Mucosa of stomach (tissue), 1 donor: ENCODE measurements at regions not wholly inside any gene's neighbourhood (a gene's known extent, or its start where the extent isn't known, plus 50 kb on each side); places are given as distances from the start of the nearest gene placed in this dataset.
"Not testable (repeated sequence)": the region's sequence is repeated elsewhere in the genome, so short reads cannot be mapped to it uniquely, and the experiment has no call there.

Experiments
- H3K27me3 ChIP-seq: one replicate; pipeline ENCODE4 v1.7.0; 2013; ENCODE audit warnings: mild to moderate bottlenecking, low read length; ENCODE audit not compliant: control insufficient read depth, insufficient read depth
- H3K36me3 ChIP-seq: one replicate; pipeline ENCODE4 v1.7.0; 2013; ENCODE audit warnings: low read length; ENCODE audit not compliant: control insufficient read depth, insufficient read depth
- H3K4me1 ChIP-seq: one replicate; pipeline ENCODE4 v1.7.0; 2013; ENCODE audit warnings: mild to moderate bottlenecking, low read length; ENCODE audit not compliant: control insufficient read depth, insufficient read depth
- H3K4me3 ChIP-seq: one replicate; pipeline ENCODE4 v1.7.0; 2013; ENCODE audit warnings: low read length
- H3K9ac ChIP-seq: one replicate; pipeline ENCODE4 v1.7.0; 2013; ENCODE audit warnings: mild to moderate bottlenecking, low read length, moderate library complexity
- H3K9me3 ChIP-seq: one replicate; pipeline ENCODE4 v1.7.0; 2013; ENCODE audit warnings: mild to moderate bottlenecking, low read length, moderate library complexity; ENCODE audit not compliant: control insufficient read depth
- donor health status: Pancreatic carcinoma.

DNA sequence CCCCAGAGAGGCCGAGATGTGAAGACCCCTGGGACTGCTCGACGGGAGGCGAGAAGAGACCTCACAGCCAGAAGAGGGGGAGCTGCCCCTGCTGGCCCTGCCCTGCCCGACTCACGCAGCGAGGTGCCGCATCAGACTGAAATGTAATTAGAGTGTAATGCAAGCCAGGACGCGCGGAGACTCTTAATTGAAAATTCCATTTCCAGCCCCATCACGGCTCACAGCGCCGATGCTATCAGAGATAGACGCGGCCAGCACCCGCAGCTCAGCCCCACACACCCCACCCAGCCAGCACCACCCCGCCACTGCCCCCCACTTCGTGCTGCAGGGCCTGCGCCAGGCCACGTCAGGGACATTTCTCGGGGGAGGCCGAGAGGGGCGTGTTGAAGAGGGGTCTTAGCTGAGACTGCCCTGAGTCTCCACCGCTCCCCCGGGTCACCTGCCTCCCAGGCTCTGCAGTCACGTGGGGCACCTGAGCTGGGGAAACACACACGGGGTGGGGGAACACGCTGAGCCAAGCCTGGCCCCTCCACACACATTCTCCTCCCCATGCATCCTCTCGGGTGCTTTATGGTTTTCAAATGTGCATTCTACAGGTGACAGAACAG, 78.1 kb downstream of the TEX51 start:
- Histone ChIP-seq H3K36me3 (no peaks in the 10 kb centered on the region), H3K4me3 (no peak overlapping the region), H3K4me1 (peaks cover 7% of the 10 kb centered on the region), H3K27me3 (peaks cover 10% of the 10 kb centered on the region), H3K9ac (no peak overlapping the region), H3K9me3 (no peaks in the 10 kb centered on the region)

DNA sequence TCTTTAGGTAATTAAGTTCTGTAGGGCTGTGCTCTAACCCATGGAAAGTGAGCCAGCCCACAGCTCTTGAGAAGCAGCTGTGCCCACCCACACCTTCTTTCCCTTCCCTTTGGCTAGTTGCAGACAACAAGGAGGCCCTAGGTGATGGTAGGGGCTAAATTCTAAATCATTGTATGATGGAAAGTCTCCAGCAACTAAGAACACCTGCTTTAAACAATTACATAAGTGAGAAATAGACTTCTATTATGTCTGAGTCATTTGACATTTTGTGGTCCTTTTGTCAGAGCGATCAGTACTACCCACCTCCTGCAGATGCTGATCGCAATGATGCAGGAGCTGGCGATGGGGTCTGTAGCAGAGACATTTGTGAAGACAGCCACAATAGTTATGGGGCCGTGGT, 79.6 kb downstream of the TEX51 start:
- Histone ChIP-seq H3K4me1 (no peaks in the 10 kb centered on the region), H3K36me3 (no peaks in the 10 kb centered on the region), H3K4me3 (no peak overlapping the region), H3K9me3 (no peaks in the 10 kb centered on the region), H3K9ac (no peak overlapping the region), H3K27me3 (peaks cover 3% of the 10 kb centered on the region)

DNA sequence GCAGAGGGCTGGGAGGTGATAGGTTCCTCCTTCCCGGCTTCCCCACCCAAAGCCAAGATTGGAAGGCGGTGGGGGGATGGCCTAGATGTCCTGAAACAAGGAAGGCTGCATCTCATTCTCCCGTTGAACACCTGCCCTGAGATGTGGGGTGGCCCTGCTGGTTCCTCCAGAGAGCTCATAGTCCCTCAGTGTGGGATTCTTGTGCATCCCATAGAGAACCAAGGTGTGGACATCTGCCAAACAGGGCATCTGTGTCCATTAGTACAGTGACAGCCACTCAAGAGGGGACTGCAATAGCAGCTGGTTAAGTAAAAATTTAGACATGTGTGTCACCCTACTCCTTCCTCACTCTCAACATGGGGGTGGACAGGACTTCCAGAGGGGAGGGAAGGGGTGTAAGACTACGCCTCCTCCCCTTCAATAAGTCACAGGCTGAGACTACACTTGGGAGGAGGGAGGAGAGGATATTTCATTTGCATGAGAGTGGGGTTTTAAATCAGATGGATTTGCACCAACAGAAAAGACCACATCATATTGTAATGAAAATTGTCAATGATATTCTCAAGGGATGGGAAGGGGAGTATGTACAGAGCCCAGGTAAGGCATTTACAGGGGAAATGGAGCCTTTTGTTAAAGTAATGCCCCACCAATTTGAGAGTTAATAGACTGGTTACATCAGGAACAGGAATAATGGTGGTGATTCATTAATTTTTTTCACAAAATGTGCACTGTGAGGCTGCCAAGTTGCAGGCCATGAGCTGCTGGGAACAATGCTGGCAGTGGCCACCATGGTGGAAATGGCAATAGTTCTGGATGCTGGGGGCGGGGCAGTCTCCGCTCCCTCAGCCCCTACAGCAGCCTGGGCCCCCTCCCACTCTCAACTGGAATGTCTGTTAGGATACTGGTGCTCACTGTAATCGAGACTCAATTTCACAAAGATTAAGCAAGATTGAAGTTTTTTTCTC, 80.6 kb downstream of the TEX51 start:
- H3K27me3 ChIP-seq, result peaks cover 3% of the 10 kb centered on the region
- no peaks in the 10 kb centered on the region for H3K4me1 ChIP-seq
- H3K9me3 ChIP-seq, result no peaks in the 10 kb centered on the region
- H3K9ac ChIP-seq, result no peak overlapping the region
- no peak overlapping the region for H3K4me3 ChIP-seq
- no peaks in the 10 kb centered on the region for H3K36me3 ChIP-seq

DNA sequence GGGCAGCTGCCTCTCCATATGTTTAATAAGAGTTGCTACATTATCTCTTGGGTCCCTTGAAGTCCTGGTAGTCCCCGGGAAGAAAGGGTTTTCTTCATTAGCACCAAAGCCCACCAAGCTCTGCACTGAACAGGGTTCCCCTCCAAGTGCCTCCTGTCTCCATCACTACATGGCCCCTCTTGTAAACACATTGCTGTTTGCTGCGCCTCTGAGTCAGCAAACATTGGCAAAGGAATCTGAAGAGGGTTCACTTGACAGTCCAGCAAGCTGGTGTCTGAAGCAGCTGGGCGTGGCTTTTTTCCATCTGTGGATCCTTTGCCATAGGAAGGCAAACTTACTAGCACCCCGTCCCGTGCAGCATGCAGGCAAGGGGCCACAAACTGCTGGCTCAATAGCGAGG, 82.8 kb downstream of the TEX51 start:
- no peaks in the 10 kb centered on the region for H3K9me3 ChIP-seq

DNA sequence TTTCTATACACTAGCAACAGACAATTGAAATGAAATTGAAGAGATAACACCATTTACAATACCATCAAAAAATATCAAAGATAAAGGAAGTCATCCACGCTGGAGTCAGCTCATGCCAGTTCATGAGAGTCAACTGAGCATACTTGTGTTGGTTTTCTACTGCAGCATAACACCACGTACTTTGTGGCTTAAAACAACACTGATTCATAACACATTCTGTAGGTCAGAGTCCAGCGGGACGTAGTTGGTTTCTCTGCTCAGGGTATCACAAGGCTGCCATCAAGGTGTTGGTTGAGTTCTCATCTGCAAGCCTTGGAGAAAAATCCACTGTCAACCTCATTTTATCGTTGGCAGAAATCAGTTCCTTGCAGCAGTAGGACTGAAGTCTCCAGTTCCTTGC, 84.2 kb downstream of the TEX51 start:
- Histone ChIP-seq H3K4me3 (no peak overlapping the region), H3K9me3 (no peaks in the 10 kb centered on the region)

More for the DNA sequence above, 82.8 kb downstream of the TEX51 start:
- H3K9ac ChIP-seq, result no peak overlapping the region
- H3K27me3 ChIP-seq, result peaks cover 3% of the 10 kb centered on the region
- no peaks in the 10 kb centered on the region for H3K36me3 ChIP-seq
- H3K4me3 ChIP-seq, result no peak overlapping the region
- H3K4me1 ChIP-seq, result no peaks in the 10 kb centered on the region

DNA sequence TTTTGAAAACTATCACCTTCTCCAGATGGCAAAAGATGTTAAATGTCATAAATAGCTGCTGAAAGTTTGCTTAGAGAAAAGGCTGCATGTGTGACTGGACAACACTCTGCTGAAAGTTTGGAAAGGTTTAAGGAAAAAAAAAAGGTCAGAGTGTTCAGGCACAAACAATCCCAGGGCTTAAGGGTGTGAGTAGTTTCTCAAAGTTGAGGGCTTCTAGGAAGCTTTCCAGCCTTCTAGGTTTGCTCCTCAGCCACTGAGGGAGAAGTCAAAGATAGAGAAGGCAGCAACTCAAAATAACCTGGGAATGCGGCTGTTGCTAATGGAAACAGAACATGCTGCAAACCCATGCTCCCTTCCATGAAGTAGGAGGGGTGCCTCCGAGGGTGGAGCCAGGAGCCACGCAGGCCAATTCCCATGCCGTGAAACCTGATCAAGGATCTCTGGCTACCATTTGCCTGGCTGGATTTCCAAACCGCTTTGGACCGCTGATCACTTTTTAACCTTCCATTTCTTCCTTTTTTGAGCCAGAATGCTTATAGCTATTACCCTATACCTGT, 88.0 kb downstream of the TEX51 start:
- no peaks in the 10 kb centered on the region for H3K36me3 ChIP-seq
- H3K27me3 ChIP-seq, result peaks cover 7% of the 10 kb centered on the region
- no peaks in the 10 kb centered on the region for H3K9me3 ChIP-seq
- H3K4me3 ChIP-seq, result no peak overlapping the region
- H3K4me1 ChIP-seq, result no peaks in the 10 kb centered on the region
- no peak overlapping the region for H3K9ac ChIP-seq

More for the DNA sequence above, 84.2 kb downstream of the TEX51 start:
- peaks cover 3% of the 10 kb centered on the region for H3K27me3 ChIP-seq
- H3K36me3 ChIP-seq, result no peaks in the 10 kb centered on the region
- no peak overlapping the region for H3K9ac ChIP-seq
- H3K4me1 ChIP-seq, result no peaks in the 10 kb centered on the region

DNA sequence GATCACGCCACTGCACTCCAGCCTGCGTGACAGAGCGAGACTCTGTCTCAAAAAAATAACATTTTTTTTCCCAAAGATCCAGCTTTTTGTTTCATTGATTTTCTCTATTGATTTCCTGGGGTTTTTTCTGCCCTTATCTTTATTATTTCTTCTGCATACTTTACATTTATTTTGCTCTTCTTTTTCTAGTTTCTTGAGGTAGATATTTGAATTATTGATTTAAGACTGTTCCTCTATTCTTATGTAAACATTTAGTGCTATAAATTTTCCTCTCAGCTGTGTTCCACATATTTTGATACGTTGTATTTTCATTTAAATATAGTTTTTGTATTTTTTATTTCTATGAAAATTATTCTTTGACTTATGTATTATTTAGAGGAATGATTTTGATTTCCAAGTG, 89.8 kb downstream of the TEX51 start:
- H3K27me3 ChIP-seq, result peaks cover 10% of the 10 kb centered on the region
- H3K9me3 ChIP-seq, result no peaks in the 10 kb centered on the region
- no peak overlapping the region for H3K9ac ChIP-seq
- no peaks in the 10 kb centered on the region for H3K36me3 ChIP-seq
- no peaks in the 10 kb centered on the region for H3K4me1 ChIP-seq
- no peak overlapping the region for H3K4me3 ChIP-seq

DNA sequence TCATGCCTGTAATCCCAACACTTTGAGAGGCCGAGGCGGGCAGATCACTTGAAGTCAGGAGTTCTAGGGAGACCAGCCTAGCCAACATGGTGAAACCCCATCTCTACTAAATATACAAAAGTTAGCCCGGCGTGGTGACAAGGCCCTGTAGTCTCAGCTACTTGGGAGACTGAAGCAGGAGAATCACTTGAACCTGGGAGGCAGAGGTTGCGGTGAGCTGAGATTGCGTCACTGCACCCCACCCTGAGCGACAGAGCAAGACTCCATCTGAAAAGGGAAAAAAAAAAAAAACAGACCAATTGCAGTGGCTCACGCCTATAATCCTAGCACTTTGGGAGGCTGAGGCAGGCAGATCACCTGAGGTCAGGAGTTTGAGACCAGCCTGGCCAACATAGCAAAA, 90.4 kb downstream of the TEX51 start:
- not testable (repeated sequence) for H3K9me3 ChIP-seq, H3K4me1 ChIP-seq, H3K9ac ChIP-seq, H3K4me3 ChIP-seq, H3K27me3 ChIP-seq, H3K36me3 ChIP-seq

DNA sequence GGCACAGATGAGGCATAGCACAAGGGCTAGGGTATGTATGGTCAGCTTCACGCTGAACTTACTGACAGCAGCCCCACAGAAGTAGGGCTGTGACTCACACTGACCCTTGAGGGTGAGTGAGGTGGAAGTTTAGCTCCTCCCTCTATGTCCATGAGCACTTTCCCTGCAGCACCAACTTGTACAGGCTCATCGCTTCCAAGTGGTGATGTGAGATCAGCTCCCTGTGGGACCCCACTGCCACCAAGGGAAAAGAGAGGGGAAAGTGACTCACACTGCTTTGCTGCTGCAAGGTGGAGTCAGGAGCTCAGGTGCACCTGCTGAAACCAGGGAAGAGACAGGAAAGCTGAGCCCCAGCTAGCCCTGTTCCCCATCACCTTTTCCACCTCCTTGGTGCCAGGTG, 91.5 kb downstream of the TEX51 start:
- Histone ChIP-seq H3K9me3 (no peaks in the 10 kb centered on the region), H3K27me3 (peaks cover 10% of the 10 kb centered on the region), H3K4me3 (no peak overlapping the region), H3K36me3 (no peaks in the 10 kb centered on the region), H3K4me1 (no peaks in the 10 kb centered on the region), H3K9ac (no peak overlapping the region)

DNA sequence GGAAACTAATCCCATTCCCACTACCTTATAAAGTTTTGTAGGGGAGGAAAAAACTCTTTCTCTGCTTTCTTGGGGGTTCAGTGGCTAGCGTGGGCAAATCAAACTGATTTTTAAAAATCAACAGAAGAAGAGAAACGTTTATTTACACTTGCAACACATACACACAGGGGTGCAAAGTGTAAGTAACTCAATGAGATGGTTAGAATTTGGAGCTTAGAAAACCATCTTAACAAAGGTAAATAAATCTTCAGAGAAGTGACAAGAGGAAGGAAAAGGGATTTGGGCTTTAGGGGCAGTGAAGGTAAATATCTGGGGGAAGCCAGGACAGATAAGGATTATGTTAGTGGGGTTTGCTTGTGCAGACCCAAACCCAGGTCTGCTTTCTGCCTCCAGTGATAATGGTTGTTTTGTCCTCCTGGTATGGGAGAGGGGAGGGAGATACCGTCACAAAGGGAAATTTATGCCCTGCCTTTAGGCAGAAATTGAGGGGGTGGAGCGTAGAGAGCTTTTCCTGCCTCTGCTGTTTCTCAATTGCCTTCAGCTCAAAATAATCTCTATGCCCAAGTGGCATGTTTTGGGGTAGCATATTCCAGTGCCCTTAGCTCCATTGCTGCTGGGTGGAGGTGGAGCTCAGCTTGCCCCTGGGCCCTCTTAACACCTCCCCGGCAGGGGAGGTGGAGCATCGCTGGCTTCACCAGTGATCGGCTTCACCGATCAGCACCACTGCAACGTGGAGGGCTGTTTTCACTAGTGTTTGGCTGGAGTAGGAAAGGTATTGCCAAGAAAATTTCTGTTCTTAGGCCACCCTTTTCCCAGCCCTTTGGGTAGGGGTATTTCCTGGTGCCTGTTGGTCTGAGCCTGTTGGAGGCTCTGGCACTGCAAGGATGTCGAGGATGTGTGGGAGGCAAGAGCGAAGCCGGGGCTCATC, 92.2 kb downstream of the TEX51 start:
- H3K36me3 ChIP-seq, result no peaks in the 10 kb centered on the region
- H3K9ac ChIP-seq, result no peak overlapping the region
- peaks cover 10% of the 10 kb centered on the region for H3K27me3 ChIP-seq
- no peak overlapping the region for H3K4me3 ChIP-seq
- H3K9me3 ChIP-seq, result no peaks in the 10 kb centered on the region
- H3K4me1 ChIP-seq, result no peaks in the 10 kb centered on the region

DNA sequence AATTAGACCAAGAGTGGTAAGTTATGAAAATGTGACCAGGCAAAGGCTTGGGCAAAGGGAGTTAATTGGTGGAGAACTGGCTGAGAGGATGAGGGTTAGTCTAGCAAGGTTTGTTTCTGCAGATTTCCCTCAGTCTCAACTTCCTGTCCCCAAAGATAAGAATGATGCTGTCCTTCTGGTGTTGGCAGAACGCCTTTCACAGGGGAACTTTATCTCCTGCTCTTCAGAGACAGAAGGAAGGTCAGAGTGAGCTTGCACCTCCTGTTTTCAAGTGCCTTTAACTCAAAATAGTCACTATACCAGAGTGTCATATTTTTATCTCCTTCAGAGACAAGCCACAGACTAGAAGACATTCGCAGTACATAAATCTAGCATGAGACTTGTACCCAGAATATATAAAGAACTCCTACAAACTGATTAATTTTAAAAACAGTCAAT, 95.7 kb downstream of the TEX51 start:
- Histone ChIP-seq H3K4me3 (no peak overlapping the region), H3K9me3 (no peaks in the 10 kb centered on the region), H3K4me1 (no peaks in the 10 kb centered on the region), H3K27me3 (peaks cover 10% of the 10 kb centered on the region), H3K36me3 (no peaks in the 10 kb centered on the region), H3K9ac (no peak overlapping the region)
